ENCODE measurements at regions not wholly inside any gene's neighbourhood (a gene's known extent, or its start where the extent isn't known, plus 50 kb on each side); places are given as distances from the start of the nearest gene placed in this dataset.

DNA sequence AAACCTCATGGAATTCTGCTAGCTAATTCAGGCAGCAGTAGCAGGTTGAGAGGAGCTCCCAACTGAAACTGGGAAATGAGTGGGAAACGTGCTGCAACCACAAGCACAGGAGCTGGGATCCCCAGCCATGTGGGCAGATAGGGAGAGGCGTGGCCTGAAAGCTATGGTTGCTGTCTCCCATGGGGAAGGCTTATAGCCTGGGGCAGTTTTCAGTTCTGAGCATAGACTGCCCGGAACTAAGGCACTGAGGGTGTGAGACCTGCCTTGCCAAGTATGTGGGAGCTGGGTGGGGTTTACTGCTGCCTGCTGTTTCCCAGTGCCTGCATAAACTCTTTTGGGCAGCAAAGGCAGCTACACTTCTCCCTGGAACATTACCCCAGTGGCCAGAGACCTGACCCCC is 229.5 kb downstream of the TUSC7 start:
- DNase-seq, result no peak

DNA sequence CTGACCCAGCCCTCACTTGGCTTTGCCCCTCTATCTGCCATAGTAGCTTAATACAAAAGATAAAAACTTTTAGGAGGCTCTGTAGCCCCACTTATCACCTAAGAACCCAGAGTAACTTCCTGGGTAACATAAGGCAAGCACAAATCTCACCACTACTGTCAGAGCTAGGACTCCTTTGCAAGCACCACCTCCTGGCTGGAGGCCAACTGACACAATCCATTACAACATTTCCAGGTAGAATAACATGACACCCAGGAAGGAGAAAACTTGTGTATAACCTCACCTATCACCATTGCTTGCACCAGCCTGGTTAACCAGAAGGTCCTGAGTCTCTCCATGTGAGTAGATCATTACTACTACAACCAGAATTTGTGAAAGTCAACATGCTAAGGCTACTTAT is 230.0 kb downstream of the TUSC7 start:
- DNase-seq, result no peak

GRCh38 chr3:116940719-116941118 is 231.1 kb downstream of the TUSC7 start:
- DNase-seq, result no peak

DNA sequence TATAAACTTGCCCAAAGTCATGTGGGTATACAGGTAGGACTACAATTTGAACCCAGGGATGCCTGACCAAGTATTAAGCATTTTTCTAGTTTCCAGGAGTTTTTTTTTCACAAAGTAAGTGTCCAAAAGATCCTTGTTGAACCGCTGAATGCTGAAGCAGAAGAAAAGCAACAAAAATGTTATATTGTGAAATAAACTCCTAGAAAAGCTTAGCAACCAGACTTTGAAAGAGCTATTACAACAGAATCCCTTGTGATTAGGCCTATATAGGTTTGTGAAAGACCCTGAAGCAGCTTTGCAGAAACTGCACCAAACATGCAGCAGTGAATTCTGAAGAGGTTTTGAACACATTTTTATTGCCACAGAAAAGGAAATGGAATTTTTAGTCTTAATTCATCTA is 236.8 kb downstream of the TUSC7 start:
- DNase-seq, result no peak

DNA sequence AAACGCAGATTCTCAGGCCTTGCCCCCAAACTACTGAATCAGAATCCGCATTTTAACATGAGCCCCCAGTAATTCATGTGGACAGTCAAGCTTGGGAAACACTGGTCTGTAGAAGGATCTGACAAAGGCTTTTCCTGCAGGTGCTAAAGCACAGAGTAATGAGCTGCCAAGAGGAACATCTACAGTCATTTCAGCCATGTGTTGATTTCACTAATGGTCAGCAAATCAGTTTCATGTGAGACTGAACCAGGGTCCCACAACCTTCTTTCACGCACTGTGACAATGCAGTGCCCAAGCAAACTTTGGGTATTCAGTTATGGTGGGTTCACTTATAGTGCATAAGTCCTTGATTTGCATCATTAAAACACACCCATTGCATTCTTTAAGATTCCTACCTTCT is 237.6 kb downstream of the TUSC7 start:
- no peak for DNase-seq

DNA sequence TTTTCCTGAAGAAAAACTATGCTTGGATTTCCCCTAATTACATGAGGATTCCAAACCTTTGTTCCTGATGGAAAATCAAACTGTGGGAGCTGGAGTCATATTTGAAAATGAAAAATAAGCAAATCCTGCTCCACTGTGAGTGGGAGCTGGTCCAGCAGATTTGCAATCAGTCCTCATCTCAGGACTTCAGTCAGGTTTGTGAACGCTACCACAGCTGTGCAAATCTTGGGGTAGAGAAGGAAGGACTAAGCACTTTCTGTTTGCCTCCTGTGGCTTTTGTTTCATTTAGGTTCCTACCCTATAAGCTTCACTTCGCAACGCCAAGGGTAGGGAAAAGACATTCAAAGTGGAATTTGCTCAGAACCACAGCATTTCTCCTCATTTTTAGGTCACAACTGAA is 238.2 kb downstream of the TUSC7 start:
- no peak for DNase-seq

DNA sequence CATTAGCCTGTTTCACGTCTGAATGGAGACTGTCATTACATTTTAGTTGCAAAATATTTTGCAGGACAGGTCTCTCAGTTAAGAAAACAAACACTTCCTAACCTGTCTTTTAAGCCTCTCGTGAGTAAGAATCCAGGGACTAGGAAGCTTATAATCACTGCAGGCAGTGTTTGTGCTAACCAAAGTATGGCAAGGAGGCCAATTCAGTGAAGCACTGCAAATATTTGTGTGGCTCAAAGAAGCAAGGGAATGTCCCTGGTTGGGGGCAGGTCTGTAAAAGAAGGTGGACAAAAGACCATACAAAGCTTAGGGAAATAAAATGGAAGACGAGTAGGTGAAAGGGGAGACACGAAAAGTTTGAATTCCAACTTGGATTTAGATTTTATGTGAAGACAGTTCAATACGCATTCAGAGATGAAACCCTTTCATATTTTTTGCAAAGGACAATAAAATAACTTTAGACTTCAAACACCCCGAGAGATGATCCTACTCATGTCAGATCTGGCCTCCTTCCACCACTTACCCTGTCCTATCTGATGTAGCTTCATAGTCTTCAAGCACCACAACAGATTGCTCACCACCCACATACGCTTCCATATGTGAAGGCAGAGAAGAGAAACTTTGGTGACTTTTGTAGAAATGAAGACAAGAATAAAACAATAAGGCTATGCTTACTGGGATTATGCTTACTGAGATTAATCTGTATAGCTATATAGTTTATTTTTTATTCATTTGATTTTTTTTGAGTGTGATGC is 240.9 kb downstream of the TUSC7 start:
- no peak for DNase-seq

- DNase-seq, result no peak
These were observed 242.0 kb downstream of the TUSC7 start for GRCh38 chr3:116951610-116952009.

DNA sequence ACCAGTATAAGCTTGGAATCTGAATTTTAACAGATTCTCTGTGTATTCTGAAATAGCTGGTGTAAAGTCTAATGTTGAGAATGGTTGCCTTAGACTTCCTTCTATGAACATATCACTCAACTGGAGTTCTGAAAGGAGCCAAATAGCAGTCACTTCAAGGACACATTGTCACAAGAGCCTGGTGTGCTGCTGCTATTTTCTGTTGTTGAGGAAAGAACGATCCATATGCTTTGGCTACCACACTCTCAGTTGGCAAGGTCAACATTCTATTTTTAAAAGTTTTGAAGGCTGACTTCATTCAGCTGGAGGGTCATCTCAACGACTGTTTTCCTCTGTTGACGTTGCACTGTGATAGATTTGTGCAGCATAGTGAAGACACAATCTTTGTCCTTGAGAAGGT is 248.7 kb downstream of the TUSC7 start:
- DNase-seq, result no peak

DNA sequence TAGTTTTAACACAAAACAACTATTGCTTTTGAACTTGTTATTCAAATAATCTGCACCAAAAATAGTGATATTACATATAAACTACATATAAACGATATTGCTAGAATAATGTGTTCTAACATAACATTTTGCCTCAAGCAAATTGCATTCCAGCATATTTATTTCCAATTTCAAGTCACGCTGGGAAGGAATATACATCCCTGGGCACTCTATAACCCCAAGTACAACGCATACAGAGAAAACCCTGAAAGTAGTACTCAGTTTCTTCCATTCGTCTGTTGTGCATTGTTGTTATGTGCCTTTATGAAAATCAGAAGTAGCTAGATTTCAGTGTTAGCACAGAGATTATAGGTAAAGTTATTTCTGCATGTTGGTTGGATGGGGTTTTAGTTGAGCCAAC is 251.5 kb downstream of the TUSC7 start:
- no peak for DNase-seq

DNA sequence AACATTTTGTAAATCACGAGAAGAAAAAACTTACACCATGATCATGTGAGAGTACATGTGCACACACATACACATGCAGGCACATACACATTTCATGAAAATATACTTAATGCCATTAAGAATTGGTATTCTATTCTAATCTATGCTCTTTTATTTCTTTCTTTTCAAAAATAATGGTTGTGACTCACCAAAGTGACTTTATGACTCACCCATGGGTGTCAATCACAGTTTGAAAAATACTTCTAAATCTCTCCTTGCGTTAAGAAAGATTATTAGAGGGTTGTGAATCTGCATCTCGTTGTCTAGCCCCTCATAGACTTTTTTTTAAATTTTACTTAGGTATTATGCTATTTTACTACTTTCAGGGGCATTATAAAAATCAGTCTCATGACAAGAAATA is 254.2 kb downstream of the TUSC7 start:
- DNase-seq, result no peak

DNA sequence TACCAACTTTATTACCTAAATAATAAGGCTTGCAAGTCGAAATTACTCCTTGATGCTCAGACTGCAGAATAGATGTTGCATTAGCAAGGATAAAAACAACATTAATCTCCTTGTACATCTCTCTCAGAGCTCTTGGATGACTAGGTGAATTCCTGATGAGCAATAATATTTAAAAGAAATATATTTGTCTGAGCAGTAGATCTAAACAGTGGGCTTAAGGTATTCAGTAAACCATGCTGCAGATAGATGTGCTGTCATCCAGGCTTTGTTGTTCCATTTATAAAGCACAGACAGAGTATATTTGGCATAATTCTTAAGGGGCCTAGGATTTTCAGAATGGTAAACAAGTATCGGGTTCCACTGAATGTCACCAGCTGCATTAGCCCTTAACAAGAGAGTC is 257.1 kb downstream of the TUSC7 start:
- DNase-seq, result no peak

GRCh38 chr3:116969135-116969534 is 259.6 kb downstream of the TUSC7 start:
- no peak for DNase-seq

- DNase-seq, result no peak
These were observed 260.1 kb downstream of the TUSC7 start for GRCh38 chr3:116969646-116970045.

DNA sequence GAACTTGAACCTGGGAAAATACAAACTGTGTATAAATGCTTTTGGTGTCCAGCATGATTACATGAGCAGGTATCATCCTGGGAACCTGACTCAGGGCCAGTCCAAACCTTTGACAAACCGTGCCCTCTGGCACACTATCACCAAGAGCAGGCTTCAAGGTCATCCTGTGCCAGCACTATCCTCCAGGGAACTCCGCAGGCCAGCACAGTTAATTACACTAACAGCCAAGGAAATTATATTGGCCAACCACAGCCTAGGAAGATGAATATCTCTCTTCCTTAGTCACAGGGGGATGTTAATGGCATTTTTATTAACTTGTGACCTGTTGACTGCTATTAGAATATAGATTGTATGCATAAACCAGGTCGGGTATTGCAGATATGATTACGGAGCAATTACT is 262.0 kb downstream of the TUSC7 start:
- no peak for DNase-seq

DNA sequence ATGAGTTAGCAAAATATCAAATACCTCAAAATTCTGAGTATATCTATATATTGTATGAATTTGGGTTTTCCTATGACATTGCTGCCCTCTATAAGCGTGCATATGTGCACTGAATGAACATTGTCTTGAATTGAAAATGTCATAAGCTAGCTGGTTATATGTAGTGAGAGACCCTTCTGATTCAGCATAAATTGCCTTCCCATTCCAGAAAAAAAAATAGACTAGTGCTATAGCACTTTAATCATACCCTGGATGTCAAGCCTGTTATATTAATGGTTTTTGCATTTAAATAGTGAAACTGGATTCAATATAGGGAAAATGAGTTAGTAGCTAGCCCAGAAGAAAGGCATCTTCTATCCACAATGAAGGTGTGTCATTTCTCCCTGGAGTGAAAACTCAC is 265.1 kb downstream of the TUSC7 start:
- DNase-seq, result no peak

GRCh38 chr3:116977441-116977840 is 267.9 kb downstream of the TUSC7 start:
- no peak for DNase-seq

GRCh38 chr3:116980099-116980498 is 270.5 kb downstream of the TUSC7 start:
- no peak for DNase-seq

DNA sequence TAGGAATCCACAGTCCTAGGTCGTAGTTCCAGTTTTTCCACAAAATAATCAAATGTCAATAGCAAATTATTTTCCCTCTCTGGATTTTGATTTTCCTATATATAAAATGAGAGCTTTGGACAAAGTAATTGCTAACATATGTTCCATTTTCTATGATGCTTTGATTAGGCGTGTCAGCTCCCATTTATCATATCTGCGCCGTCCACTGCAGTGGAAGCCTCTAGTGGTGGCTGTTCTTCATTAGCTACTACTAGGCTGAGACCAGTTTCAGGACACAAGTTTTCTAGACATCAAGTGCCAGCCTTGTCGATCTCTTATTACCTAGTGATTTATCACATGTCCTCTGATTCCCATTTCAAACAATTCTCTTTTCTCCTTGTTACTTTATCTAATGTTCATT is 271.5 kb downstream of the TUSC7 start:
- no peak for DNase-seq

GRCh38 chr3:116984301-116984700 is 274.7 kb downstream of the TUSC7 start:
- no peak for DNase-seq

- DNase-seq, result no peak
These were observed 284.8 kb downstream of the TUSC7 start for GRCh38 chr3:116994351-116994879.

GRCh38 chr3:117003501-117003900 is 293.9 kb downstream of the TUSC7 start:
- no peak for DNase-seq

DNA sequence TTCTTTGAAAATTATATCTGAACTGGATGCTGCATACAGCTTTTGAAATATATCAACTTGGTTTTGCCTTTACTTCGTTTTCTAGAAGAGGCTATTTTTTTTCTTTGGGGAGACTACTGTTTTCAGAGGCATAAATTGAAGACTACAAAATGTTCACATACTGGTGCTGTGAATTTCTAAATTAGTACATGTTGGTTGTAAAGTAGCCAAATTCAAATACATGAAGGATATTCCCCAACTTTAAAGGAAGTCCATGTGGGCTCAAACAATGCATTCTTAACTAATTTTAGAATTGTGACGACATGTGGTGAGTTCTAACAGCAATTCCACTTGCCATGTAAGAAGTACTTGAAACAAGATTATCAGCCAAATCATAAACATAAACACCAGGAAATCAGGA is 295.7 kb downstream of the TUSC7 start:
- no peak for DNase-seq

GRCh38 chr3:117005911-117006522 is 296.4 kb downstream of the TUSC7 start:
- no peak for DNase-seq

- DNase-seq, result no peak
These were observed 300.7 kb downstream of the TUSC7 start for GRCh38 chr3:117010318-117010717.

Measured in DMS79 (cell line).